ENCODE measurements at regions not wholly inside any gene's neighbourhood (a gene's known extent, or its start where the extent isn't known, plus 50 kb on each side); places are given as distances from the start of the nearest gene placed in this dataset.

GRCh38 chr10:117078168-117078837, 59.8 kb downstream of the VAX1 start:
- no peaks in the 10 kb centered on the region for H3K4me1 ChIP-seq (ENCODE audit: control insufficient read depth, insufficient read depth, low read length, unreplicated experiment)
- H3K27me3 ChIP-seq (ENCODE audit: insufficient read depth, low read length), result peaks cover 25% of the 10 kb centered on the region
- no peaks in the 10 kb centered on the region for H3K36me3 ChIP-seq (ENCODE audit: insufficient read depth, low read length)
- H3K79me2 ChIP-seq (ENCODE audit: control insufficient read depth, insufficient read depth, low read length, unreplicated experiment), result no peaks in the 10 kb centered on the region
- H2AFZ ChIP-seq (ENCODE audit: low read length, unreplicated experiment), result no peak overlapping the region
- H3K4me3 ChIP-seq (ENCODE audit: low read depth, low read length), result no peak overlapping the region
- no peak overlapping the region for H3K27ac ChIP-seq (ENCODE audit: low read depth, low read length)

- Histone ChIP-seq H3K36me3 (ENCODE audit: insufficient read depth, low read length) (no peaks in the 10 kb centered on the region), H3K4me1 (ENCODE audit: control insufficient read depth, insufficient read depth, low read length, unreplicated experiment) (no peaks in the 10 kb centered on the region), H3K4me3 (ENCODE audit: low read depth, low read length) (no peak overlapping the region), H3K27me3 (ENCODE audit: insufficient read depth, low read length) (peaks cover 51% of the 10 kb centered on the region), H3K79me2 (ENCODE audit: control insufficient read depth, insufficient read depth, low read length, unreplicated experiment) (no peaks in the 10 kb centered on the region), H2AFZ (ENCODE audit: low read length, unreplicated experiment) (no peak overlapping the region), H3K27ac (ENCODE audit: low read depth, low read length) (no peak overlapping the region)
Measured at GRCh38 chr10:117075064-117075463, 63.0 kb downstream of the VAX1 start.

- Histone ChIP-seq H3K27ac (ENCODE audit: low read depth, low read length) (no peak overlapping the region), H3K36me3 (ENCODE audit: insufficient read depth, low read length) (no peaks in the 10 kb centered on the region)
Measured at GRCh38 chr10:117074621-117075020, 63.4 kb downstream of the VAX1 start.

GRCh38 chr10:117071286-117072050, 66.5 kb upstream of the SHTN1 start:
- H3K79me2 ChIP-seq (ENCODE audit: control insufficient read depth, insufficient read depth, low read length, unreplicated experiment), result no peaks in the 10 kb centered on the region
- H3K4me3 ChIP-seq (ENCODE audit: low read depth, low read length), result no peak overlapping the region
- H3K27ac ChIP-seq (ENCODE audit: low read depth, low read length), result no peak overlapping the region
- H3K4me1 ChIP-seq (ENCODE audit: control insufficient read depth, insufficient read depth, low read length, unreplicated experiment), result no peaks in the 10 kb centered on the region
- no peaks in the 10 kb centered on the region for H3K36me3 ChIP-seq (ENCODE audit: insufficient read depth, low read length)
- no peak overlapping the region for H2AFZ ChIP-seq (ENCODE audit: low read length, unreplicated experiment)
- H3K27me3 ChIP-seq (ENCODE audit: insufficient read depth, low read length), result peaks cover 71% of the 10 kb centered on the region

More at GRCh38 chr10:117074621-117075020, 63.4 kb downstream of the VAX1 start:
- no peaks in the 10 kb centered on the region for H3K79me2 ChIP-seq (ENCODE audit: control insufficient read depth, insufficient read depth, low read length, unreplicated experiment)
- peaks cover 55% of the 10 kb centered on the region for H3K27me3 ChIP-seq (ENCODE audit: insufficient read depth, low read length)
- no peak overlapping the region for H3K4me3 ChIP-seq (ENCODE audit: low read depth, low read length)
- no peaks in the 10 kb centered on the region for H3K4me1 ChIP-seq (ENCODE audit: control insufficient read depth, insufficient read depth, low read length, unreplicated experiment)
- H2AFZ ChIP-seq (ENCODE audit: low read length, unreplicated experiment), result no peak overlapping the region
